ENCODE measurements at regions not wholly inside any gene's neighbourhood (a gene's known extent, or its start where the extent isn't known, plus 50 kb on each side); places are given as distances from the start of the nearest gene placed in this dataset.

DNA sequence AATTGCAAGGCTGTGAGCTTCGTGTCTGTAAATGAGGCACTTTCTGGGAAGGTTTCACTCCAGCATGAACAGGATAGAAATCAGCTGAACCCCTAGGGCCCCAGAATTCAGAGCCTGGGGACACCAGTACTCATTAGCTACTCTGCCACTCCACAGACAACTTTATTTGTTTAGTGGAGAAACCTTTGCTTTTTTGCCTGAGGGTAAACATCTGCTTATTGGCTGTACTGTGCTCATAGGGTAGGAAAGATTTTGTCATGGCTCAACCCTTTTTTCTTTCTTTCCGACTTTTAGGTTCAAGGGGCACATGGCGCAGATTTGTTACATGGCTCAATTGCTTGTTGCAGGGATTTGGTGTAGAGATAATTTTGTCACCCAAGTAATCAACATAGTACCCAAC is 138.4 kb upstream of the BACE2 start:
- TF ChIP-seq, protein P1, sequence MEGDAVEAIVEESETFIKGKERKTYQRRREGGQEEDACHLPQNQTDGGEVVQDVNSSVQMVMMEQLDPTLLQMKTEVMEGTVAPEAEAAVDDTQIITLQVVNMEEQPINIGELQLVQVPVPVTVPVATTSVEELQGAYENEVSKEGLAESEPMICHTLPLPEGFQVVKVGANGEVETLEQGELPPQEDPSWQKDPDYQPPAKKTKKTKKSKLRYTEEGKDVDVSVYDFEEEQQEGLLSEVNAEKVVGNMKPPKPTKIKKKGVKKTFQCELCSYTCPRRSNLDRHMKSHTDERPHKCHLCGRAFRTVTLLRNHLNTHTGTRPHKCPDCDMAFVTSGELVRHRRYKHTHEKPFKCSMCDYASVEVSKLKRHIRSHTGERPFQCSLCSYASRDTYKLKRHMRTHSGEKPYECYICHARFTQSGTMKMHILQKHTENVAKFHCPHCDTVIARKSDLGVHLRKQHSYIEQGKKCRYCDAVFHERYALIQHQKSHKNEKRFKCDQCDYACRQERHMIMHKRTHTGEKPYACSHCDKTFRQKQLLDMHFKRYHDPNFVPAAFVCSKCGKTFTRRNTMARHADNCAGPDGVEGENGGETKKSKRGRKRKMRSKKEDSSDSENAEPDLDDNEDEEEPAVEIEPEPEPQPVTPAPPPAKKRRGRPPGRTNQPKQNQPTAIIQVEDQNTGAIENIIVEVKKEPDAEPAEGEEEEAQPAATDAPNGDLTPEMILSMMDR (conservative IDR thresholded peaks at IDR 0.05; ENCODE audit: low read length): no peak
- TF ChIP-seq EZH2phosphoT487 (IDR thresholded peaks at IDR 0.05; ENCODE audit: borderline replicate concordance, low read depth, low read length): no peak
